NCI-H1436 treated with DMSO at 0.1 percent for 48 hours (cell line): ENCODE measurements at regions not wholly inside any gene's neighbourhood (a gene's known extent, or its start where the extent isn't known, plus 50 kb on each side); places are given as distances from the start of the nearest gene placed in this dataset.

Experiments used
- DNase-seq: peaks from one replicate; lab custom pipeline; 2025; lab: John Stamatoyannopoulos, UW

DNA sequence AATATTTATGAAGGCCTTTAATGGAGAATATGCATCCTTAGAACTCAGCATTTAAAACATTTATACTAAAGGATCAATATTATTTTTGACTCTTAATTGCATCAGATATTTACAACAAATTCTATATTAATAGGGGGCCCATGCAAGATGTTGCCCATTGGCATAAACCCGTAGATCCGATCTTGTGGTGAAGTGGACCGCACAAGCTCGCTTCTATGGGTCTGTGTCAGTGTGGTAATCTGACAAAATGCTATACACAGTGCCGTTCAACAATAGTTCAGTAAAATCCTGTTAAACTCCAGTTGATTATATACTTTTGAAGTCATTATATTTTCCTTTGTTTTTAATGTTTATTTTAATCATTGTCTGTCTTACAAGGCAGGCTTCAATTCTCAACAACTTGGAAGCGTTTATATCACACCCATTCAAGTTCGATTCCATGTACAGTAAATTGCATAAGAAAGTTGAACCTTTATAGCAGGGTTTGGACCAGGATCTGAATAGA lies 809.2 kb downstream of the USP25 start:
- DNase-seq = no peak

DNA sequence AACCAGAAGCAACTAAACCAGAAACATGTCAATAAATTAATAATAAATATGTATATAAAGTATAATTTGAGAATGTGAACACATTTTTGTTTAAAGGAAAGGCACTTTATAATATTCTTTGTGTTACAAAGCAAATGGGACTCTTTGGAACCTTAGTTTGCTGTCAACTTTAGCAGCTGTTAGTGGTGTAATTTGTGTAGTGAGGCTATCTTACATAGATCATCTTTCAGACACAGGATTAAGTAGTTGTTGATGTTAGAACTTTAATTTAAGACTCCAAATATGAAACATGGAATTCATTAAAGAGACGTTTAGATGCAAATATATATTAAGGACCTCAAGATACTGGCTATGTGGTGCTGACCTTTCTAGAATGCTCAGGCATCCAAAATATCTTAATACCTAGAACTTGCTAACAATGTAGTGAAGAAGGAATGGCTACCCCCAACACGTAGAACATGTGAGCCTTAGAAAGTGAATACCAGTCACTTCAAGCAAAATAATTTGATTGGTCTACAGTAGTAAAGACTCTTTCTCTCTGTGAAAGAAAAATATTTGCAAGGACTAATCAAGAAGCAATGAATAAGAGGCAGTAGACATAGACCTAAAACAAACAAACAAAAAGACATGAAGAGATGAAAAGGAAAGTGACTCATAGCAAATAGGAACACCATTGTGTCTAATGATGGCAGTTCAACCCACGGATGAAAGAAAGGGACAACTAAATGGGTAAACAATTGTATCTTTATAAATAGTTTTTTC lies 811.4 kb downstream of the USP25 start:
- no peak for DNase-seq

DNA sequence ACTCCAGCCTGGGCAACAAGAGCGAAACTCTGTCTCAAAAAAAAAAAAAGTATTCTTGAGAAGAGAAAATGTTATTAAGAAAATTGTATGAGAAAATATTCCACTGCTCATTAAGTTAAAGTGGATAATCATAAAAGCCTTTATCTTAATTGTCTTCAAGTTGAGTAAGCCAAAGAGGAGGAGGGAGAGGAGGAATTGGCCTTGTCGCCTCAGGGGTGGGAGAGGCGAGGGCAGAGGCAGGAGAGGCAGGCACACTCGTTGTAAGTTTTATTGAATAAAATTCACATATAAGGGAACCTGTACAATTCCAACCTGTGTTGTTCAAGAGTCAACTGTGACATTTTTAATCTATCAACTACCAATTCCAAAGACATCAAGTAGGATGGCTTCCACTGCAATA lies 820.3 kb downstream of the USP25 start:
- DNase-seq = no peak

DNA sequence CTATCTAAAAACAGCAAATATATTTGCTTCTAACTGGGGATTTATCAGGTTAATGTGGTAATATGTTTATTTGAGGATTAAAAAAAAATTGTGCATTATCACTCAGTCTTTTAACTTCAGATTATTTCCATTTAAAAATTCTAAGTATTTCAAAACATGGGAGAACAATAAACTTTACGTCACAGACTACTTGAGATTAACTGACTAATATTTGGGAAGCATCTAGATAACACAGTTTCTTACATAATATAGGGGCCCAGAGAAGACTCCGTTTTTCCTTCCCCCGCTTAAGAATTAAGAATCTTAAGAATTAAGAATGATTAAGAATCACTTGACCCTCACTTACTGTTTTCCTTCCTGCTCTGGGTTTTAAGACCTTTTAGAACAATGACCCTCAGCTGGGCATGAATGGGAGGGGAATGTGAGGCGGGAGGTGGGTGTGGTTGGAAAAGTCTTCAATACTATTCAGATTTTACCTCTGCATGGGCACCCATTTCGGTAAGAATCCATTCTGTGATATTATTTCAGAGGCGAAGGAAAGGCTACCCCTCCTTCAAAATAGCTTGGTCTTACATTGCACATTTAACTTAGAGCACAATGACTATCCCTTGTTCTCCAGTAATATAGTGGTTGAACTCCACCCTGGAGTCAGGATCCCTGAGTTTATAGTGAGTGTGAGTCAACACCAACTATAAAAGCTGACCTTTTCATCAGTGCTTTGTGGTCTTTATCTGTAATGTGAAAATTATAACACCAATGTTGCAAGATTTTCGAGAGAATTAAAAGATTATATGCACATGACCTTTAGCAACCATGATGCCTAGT lies 821.3 kb downstream of the USP25 start:
- DNase-seq = no peak

DNA sequence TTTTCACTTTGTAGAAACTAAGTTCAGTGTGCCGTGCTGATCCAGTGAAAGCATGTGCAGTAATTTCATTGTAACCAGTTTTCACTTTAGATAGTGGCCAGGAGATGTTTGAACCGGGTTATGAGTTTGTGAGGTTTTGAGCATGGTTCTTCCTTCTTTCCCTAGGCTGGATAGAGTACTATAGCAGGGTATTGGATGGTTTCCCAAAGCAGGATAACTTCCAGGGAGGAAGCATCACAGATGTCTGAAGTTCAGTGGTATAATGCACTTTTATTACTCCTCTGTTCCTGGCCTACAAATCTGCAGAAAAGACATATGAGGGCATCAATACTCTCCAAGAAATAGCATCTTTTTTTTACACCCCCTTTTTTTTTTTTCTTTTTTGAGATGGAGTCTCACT lies 823.1 kb downstream of the USP25 start:
- DNase-seq = no peak

DNA sequence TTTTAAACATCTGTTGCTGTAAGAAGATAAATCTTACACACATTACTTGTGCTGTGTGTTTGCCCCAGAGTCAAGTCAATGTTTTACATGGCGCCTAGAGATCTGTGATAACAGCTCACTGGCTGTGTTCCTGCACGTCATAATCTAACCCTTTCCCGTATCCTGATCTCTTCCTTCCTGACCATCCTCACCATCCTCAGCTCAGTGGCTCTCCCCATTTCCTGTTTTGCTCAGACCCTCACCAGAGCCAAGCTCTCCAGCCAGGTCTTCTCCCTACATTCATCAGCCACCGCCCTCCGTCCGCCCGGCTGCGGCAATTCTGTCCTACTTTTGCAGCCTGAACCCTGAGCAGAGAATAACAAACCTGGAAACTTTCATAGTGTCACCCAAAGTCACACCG lies 824.7 kb downstream of the USP25 start:
- DNase-seq = no peak

DNA sequence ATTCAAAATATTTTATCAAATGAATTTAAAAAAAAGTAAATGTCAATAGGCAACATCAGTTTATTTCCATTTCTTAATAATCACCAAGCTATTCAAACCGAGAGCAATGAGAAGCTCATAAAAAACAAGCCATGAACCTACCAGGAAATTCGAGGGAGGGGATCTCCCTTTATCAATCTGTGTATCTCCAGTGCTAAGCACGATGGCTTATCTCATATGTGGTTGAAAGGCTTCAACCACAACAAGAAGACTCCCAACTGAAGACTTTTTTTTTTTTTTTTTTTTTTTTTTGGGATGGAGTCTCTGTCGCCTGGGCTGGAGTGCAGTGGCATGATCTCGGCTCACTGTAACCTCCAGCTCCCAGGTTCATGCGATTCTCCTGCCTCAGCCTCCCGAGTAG lies 833.3 kb downstream of the USP25 start:
- DNase-seq = no peak

DNA sequence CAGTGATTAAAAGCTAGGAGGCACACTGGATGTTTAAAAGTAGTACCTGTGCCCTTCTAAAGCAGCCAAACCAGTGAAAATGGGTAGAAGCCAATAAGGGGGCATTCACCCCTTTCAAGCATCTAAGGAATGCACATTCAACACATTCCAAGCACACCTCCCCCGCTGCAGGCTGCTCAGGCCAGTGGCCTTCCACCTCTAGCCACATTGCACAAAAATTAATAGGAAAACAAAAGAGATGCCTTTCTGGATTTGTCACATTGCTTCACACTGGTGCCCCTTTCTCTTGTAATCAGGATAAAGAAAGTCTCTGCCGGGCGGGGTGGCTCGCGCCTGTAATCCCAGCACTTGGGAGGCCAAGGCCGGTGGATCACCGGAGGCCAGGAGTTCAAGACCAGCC lies 834.0 kb downstream of the USP25 start:
- no peak for DNase-seq

DNA sequence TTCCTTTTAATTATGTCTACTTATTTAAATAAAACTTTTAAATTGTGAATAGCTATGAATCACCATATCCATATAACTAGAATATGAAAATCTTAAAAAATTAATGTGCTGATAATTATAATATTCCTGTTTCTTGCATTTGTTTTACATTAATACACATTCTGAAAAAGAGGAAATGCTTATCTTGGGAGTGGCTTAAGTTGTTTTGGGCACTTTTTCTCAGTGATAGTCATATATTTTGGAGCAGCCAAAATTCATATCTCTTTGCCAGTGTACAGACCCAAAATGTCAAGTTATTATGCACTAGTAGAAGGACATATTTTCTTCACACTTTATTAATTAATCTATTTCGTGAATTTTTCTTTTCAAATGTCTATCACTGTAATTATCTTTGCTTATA lies 838.5 kb downstream of the USP25 start:
- DNase-seq = no peak

DNA sequence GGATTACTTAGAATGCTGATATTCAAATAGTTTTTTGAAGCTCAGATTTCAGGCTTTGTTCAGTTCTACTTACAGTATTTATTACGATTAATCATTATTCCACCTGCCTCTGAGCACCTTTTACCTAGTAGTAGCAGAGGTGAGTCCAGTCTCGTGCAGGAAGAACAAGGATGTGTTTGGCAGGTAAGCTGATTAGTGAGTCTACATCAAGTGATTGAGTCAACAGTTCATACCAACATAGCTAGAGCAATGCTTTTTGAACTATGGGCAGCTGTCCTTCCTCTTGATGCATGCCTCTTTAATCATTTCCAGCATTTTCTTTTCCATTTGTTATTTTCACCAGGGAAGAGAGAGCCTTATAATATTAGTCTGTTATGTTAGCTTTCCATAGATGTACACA lies 838.9 kb downstream of the USP25 start:
- DNase-seq = no peak

DNA sequence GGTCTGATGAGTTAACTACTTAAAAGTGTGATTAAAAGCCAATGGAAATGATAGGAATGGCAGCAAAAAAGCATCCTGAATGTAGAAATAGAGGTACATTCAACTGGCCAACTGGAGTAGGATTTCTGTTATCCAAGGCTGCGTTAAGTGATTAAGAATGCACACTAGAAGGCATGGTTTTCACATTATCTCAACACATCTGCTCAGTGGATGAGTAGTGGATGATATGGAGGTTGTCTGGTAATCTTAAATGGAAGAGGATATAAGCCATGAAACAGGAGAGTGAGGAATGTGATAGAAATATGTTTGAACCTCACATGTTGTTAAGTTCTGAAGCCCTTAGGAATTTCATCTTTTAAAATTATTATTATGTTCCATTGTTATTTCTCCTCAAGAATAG lies 839.9 kb downstream of the USP25 start:
- no peak for DNase-seq

DNA sequence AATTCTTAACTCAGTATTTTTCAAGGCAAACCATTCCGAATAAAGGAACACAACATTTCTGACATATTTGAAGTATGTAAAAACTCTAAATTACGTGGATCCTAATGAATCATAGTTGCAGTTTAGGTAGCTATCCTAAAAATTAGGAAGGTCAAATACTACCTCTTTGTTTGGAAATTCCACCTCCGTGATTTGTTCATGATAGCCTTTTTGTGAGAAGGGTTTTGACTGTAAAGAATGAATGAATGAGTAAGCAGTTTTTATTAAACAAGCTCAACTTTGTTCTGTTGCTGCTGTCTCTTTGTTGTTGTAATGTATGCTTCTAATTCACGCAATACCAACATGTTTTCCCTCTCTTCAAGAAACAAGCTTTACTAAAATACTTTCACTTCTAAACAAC lies 840.4 kb downstream of the USP25 start:
- no peak for DNase-seq

DNA sequence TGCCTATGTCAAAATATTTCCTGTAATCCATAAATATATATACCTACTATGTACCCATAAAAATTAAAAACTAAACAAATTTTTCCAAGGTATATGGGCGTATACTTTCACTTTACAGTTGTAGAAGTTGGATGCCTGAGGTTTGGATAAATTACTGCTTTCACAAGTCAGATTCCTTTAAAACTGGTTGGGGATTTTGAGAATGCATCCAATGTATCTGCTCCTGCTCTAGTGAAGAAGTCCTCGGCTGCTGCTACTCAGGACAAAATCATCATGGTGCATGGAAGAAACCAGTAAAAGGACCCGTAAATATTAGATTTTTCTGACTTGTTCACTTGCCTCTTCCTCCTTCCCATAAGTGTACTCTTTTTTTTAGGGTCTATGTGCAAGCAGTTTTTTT lies 841.1 kb downstream of the USP25 start:
- DNase-seq = no peak

DNA sequence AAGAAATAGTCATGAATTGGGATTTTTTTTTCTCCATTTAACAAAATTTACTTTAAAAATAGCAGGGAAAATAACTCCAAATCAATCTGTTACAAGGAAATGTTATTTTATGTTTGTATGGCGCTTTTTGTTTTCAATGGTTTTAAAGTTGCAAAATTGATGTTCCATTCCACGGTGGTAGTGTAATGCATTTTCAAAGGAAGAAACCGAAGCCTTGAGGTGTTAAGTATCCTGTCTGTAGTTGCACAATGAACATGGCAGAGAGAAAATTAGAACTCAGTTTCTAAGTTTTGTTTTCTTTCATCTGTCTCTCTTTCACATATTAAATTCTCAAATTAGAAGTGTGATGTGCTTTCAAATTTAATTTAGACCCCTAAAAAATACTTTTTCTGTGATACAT lies 841.8 kb downstream of the USP25 start:
- no peak for DNase-seq

DNA sequence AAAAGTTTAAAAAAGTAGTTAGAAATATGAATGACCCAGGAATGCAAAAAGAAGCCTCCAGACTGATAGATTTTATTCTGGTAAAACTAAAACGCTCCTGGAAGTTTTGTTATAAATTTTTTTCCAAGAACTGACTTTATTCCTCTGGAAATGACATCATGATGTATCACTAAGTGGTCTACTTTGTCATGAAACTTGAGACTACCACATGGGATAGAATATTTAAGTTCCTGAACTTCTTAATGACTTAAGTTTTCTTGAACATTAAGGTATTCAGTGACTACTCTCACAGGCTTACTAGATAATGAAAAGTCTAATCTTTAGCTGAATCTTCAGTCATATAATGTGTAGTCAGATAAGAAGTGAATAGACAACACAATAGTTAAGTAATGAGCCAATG lies 842.2 kb downstream of the USP25 start:
- DNase-seq = no peak

DNA sequence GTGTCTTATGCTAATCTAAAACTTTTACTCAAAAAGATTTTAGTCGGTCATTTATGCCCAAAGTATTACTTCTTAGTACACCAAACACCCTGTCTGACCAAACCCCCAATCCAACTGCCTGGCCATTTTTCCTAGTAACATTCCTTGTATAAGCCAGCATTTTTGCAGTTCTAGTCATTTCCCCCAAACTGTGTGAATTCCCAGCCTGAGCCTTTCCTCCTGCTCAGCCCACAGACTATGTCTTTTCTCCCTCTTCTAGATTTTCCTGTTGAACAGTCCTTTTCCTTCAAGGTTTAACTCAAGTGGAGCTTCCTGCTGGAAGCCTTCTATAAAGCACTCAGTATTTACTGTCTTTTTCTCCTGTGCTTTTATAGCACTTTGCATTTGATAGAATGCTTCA lies 843.8 kb downstream of the USP25 start:
- DNase-seq = no peak

DNA sequence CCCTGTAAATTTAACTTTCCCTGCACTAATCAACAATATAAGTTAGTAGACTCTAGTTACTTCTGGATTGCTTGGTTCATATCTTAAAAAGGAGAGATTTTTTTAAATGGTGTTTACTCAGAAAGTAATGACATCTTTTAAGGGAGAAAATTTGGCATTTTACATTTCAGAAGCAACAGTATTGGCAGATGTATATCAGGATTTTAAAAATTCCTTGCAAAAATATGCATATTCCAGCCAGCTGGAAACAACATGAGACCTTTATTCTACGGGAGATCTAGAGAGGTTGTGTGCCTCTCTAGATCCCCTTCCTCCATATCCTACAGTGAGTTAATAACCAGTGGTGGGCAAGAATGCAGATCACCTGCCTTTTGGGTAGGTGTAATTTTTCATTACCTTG lies 848.2 kb downstream of the USP25 start:
- no peak for DNase-seq

DNA sequence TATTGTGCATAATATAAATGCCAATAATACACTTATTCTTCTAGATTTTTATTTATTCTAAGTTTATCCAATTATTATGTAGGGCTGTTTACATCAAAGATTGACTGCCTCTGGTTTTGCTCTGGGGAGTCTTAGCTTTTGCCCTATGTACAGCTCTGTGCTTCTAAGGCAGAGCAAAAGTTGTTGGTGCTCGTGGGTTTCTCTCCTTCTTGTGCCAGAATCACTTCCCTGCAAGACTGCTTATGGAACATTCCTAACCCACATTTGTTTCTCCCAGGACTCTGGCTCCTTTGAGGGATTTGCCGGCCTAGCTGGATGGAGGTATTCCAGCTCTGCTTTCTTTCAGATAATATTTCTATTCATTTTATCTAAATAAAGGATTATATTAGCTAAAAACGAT lies 849.1 kb downstream of the USP25 start:
- no peak for DNase-seq

DNA sequence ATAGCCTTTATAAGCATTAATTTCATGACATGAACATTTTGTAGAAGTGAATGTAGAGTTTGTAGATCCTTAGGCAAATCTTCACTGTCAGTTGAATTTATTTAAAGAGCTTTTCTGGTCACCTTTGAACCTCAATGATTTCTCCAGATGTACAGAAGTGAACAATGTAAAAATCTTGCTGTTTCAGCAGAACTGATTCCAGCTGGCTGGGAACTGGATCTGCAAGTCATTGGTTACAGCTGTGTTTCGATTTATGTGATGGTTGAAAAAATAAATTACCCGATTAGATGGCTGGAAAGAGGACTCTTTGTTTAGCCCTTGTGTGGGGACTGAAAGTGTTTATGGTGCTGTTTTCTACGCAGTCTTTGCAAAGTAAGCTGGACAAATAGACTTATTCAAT lies 849.8 kb downstream of the USP25 start:
- no peak for DNase-seq

DNA sequence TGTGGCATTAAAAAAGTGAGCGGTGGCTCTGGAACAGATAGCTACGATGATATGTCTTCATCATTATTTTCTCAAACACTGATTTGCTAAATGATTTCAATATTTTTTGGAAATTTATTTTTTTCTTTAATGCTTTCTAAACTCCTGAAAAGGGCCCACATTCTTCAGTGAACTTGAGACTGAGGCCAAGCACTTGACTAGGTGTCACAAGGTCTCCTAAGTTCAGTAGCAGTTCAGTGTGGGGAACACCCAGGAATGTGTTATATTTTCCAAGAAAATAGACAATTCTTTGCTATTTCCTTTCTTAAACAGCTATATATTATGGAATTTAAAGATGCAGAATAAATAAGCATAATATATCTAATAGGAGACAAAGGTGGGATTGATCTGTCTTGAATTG lies 850.9 kb downstream of the USP25 start:
- no peak for DNase-seq

DNA sequence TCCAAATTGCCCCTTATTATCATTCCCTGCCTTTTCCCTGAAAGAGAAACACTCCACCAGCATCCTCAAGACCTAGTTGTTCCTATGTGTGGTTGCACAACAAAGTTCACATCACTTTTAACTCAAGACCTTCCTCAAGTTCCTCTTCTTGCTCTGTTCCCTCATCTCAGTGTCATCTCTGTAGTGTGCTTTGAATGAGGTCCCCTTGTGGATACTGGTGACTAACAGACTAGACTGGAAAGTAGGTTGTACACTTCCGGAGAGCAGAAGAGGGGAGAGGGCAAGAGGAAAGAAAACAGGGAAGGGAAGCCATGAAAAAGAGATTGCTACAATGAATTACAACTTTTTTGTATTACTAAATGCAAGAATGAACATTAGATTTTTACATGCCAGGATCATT lies 853.8 kb downstream of the USP25 start:
- no peak for DNase-seq

DNA sequence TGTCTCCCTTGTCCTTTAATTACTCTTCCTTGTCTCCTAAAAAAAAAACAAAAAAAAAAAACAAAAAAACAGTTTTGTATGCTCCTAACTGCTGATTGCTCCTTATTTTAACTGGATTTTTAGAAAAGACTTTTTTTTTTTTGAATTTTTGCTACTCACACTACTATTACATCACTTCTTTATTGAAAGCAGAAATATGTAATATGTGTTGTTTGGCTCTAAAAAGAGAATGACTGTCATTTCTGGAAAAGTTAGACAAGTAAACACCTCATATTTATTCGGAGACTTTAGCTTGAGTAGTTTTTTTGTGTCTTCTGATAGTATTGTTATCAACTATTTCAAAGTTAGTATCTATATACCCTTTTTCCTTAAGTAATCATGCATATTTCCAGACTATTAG lies 855.0 kb downstream of the USP25 start:
- no peak for DNase-seq

DNA sequence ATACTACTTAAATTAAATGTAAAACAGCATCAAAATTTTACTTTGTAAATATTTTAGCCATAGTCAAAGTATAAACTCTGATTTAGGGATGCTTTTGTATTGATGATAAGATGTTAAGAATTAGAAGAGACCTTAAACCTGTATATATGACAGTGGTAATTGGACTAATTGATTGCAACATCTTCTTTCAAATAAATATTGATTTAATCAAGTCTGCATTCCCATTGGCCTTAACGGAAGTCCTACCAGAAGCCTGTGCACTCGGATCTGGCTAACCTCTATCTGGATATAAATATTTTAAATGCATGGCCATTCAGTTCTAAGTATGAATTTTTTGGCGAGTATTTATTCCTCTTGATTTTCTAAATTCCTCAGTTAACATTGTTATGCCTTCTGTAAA lies 856.1 kb downstream of the USP25 start:
- DNase-seq = no peak
